H1 (cell line): ENCODE measurements at regions not wholly inside any gene's neighbourhood (a gene's known extent, or its start where the extent isn't known, plus 50 kb on each side); places are given as distances from the start of the nearest gene placed in this dataset.

ENCODE experiments used
- CTCF ChIA-PET: fragments of 300-600 bp; sonication (Branson Sonifier 250); formaldehyde crosslinking; loops from one replicate; lab custom pipeline; 2021; ENCODE audit not compliant: partially characterized antibody; lab: Charles Lee
- POLR2A ChIA-PET: fragments of 300-600 bp; sonication (Branson Sonifier 250); formaldehyde crosslinking; loops from one replicate; lab custom pipeline; 2021; ENCODE audit warnings: inconsistent platforms; ENCODE audit not compliant: partially characterized antibody; lab: Charles Lee
- DNase-seq, 2 experiments: peaks; one replicate each; pipeline versions ENCODE4 v3.0.0 to v3.0.0-alpha.2; 2010 to 2022; ENCODE audit warnings: low spot score in 2 of 2, low read depth in 1 of 2, mixed read lengths in 1 of 2
- FAIRE-seq: peaks from 2 replicates; lab custom pipeline; 2011; peaks lifted over from hg19 to GRCh38; lab: Jason Lieb, UNC
- H2AFZ ChIP-seq: 2 replicates; pipeline ENCODE4 v1.8.1; 2012; ENCODE audit warnings: low read length, inconsistent platforms
- H2AK5ac ChIP-seq: 2 replicates; pipeline ENCODE4 v1.6.1; 2013; ENCODE audit warnings: low read depth, low read length
- H2BK120ac ChIP-seq: replicated peaks from 2 replicates; pipeline ENCODE3; 2013; ENCODE audit warnings: low read depth, low read length, inconsistent platforms
- H2BK12ac ChIP-seq: 2 replicates; pipeline ENCODE4 v1.6.1; 2013; ENCODE audit warnings: low read depth, low read length
- H2BK15ac ChIP-seq: 2 replicates; pipeline ENCODE4 v1.6.1; 2013; ENCODE audit warnings: low read length
- H2BK20ac ChIP-seq: 2 replicates; pipeline ENCODE4 v1.6.1; 2013; ENCODE audit warnings: low read length
- H2BK5ac ChIP-seq: 2 replicates; pipeline ENCODE4 v1.6.1; 2013; ENCODE audit warnings: low read depth, low read length
- H3K14ac ChIP-seq: 2 replicates; pipeline ENCODE4 v1.6.1; 2013; ENCODE audit warnings: inconsistent platforms; ENCODE audit not compliant: insufficient read length
- H3K18ac ChIP-seq: 2 replicates; pipeline ENCODE4 v1.6.1; 2013; ENCODE audit warnings: low read length; ENCODE audit errors: extremely low read depth
- H3K23ac ChIP-seq: 2 replicates; pipeline ENCODE4 v1.6.1; 2013; ENCODE audit warnings: inconsistent platforms; ENCODE audit not compliant: insufficient read length
- H3K23me2 ChIP-seq: 2 replicates; pipeline ENCODE4 v1.6.1; 2013; ENCODE audit warnings: low read depth, low read length
- H3K27ac ChIP-seq: 2 replicates; pipeline ENCODE4 v1.6.1; 2011; ENCODE audit warnings: low read depth, low read length, inconsistent platforms
- H3K27me3 ChIP-seq, 4 experiments: replicated peaks in 1 of 4; 1 replicate in 1 of 4; 2 replicates in 3 of 4; pipeline versions ENCODE4 v1.6.1 to v1.8.1; 2011 to 2013; ENCODE audit warnings: low read length in 3 of 4, mild to moderate bottlenecking in 3 of 4, inconsistent platforms in 2 of 4, mixed read lengths in 2 of 4, moderate library complexity in 1 of 4; ENCODE audit not compliant: control insufficient read depth in 3 of 4, insufficient read depth in 3 of 4; ENCODE audit errors: extremely low read depth in 1 of 4
- H3K36me3 ChIP-seq, 4 experiments: 2 replicates each; pipeline versions ENCODE4 v1.6.1 to v1.8.1; 2011 to 2013; ENCODE audit warnings: mild to moderate bottlenecking in 4 of 4, low read length in 3 of 4, moderate library complexity in 2 of 4, control low read depth in 1 of 4, inconsistent platforms in 1 of 4; ENCODE audit not compliant: insufficient read depth in 4 of 4, control insufficient read depth in 2 of 4
- H3K4ac ChIP-seq: replicated peaks from 2 replicates; pipeline ENCODE3; 2013; ENCODE audit warnings: low read length, low read depth, mixed read lengths, inconsistent platforms; ENCODE audit not compliant: insufficient read length
- H3K4me1 ChIP-seq, 4 experiments: replicated peaks in 1 of 4; 1 replicate in 1 of 4; 2 replicates in 3 of 4; pipeline versions ENCODE4 v1.6.1 to v1.8.1; 2011 to 2013; ENCODE audit warnings: low read length in 3 of 4, inconsistent platforms in 2 of 4, mixed read lengths in 1 of 4; ENCODE audit not compliant: insufficient read depth in 4 of 4, control insufficient read depth in 3 of 4
- H3K4me2 ChIP-seq, 2 experiments: 2 replicates each; pipeline versions ENCODE4 v1.6.1 to v1.8.1; 2011 to 2013; ENCODE audit warnings: low read depth in 2 of 2, low read length in 2 of 2, control low read depth in 1 of 2, inconsistent platforms in 1 of 2, mild to moderate bottlenecking in 1 of 2; ENCODE audit not compliant: insufficient read depth in 1 of 2
- H3K4me3 ChIP-seq, 4 experiments: fragments of 200-600, 300-600 bp in 1 of 4; sonication (generic), shearing (Covaris generic), sonication (Bioruptor Twin) in 1 of 4; 2 replicates each; pipeline versions ENCODE4 v1.5.1 to v1.8.1; 2011 to 2016; ENCODE audit warnings: low read length in 4 of 4, low read depth in 3 of 4, control low read depth in 2 of 4, inconsistent platforms in 2 of 4, mild to moderate bottlenecking in 2 of 4, mixed read lengths in 1 of 4, moderate library complexity in 1 of 4; ENCODE audit not compliant: insufficient read depth in 2 of 4; ENCODE audit errors: extremely low read depth in 1 of 4
- H3K56ac ChIP-seq: replicated peaks from 2 replicates; pipeline ENCODE3; 2013; ENCODE audit warnings: low read depth, mild to moderate bottlenecking, mixed read lengths, low read length, inconsistent platforms; ENCODE audit not compliant: insufficient read length
- H3K79me1 ChIP-seq: 2 replicates; pipeline ENCODE4 v1.6.1; 2013; ENCODE audit warnings: low read depth, low read length, control low read depth
- H3K79me2 ChIP-seq, 2 experiments: 2 replicates each; pipeline versions ENCODE4 v1.6.1 to v1.8.1; 2012 to 2013; ENCODE audit warnings: low read length in 2 of 2, mild to moderate bottlenecking in 2 of 2, inconsistent platforms in 1 of 2; ENCODE audit not compliant: insufficient read depth in 2 of 2, control insufficient read depth in 1 of 2
- H3K9ac ChIP-seq, 4 experiments: replicated peaks in 1 of 4; 1 replicate in 1 of 4; 2 replicates in 3 of 4; pipeline versions ENCODE4 v1.6.1 to v1.8.1; 2011 to 2013; ENCODE audit warnings: low read depth in 3 of 4, low read length in 3 of 4, control low read depth in 2 of 4, mild to moderate bottlenecking in 2 of 4, moderate library complexity in 2 of 4, inconsistent platforms in 1 of 4; ENCODE audit errors: extremely low read depth in 1 of 4
- H3K9me3 ChIP-seq, 2 experiments: 2 replicates each; pipeline versions ENCODE4 v1.6.1 to v1.8.1; 2012 to 2013; ENCODE audit warnings: mild to moderate bottlenecking in 2 of 2, moderate library complexity in 2 of 2, control low read depth in 1 of 2, inconsistent platforms in 1 of 2, low read depth in 1 of 2, low read length in 1 of 2, mixed read lengths in 1 of 2; ENCODE audit not compliant: insufficient read depth in 2 of 2
- H4K20me1 ChIP-seq, 2 experiments: replicated peaks in 1 of 2; 2 replicates each; pipeline versions ENCODE3 to v1.8.1; 2011 to 2013; ENCODE audit warnings: inconsistent platforms in 2 of 2, low read length in 2 of 2, mild to moderate bottlenecking in 1 of 2; ENCODE audit not compliant: insufficient read depth in 2 of 2, control insufficient read depth in 1 of 2
- H4K5ac ChIP-seq: 2 replicates; pipeline ENCODE4 v1.6.1; 2013; ENCODE audit warnings: low read length, low read depth, mixed read lengths, inconsistent platforms; ENCODE audit not compliant: insufficient read length
- H4K8ac ChIP-seq: 2 replicates; pipeline ENCODE4 v1.8.0; 2013; ENCODE audit warnings: mild to moderate bottlenecking, moderate library complexity, low read length, inconsistent platforms; ENCODE audit not compliant: insufficient read depth; ENCODE audit errors: extremely low read depth
- H4K91ac ChIP-seq: replicated peaks from 2 replicates; pipeline ENCODE3; 2013; ENCODE audit warnings: low read length, mixed read lengths, inconsistent platforms; ENCODE audit not compliant: insufficient read length
- BACH1 ChIP-seq: IDR thresholded peaks from 2 replicates; pipeline ENCODE4 v1.6.1; 2012; ENCODE audit warnings: low read length, improper control_type of control experiment
- E2F6 ChIP-seq: IDR thresholded peaks from 2 replicates; pipeline ENCODE4 v1.6.1; 2012; ENCODE audit warnings: inconsistent platforms
- EP300 ChIP-seq, 2 experiments: IDR thresholded peaks; 1 replicate in 1 of 2; 2 replicates in 1 of 2; pipeline ENCODE4 v1.6.1; 2011 to 2012; ENCODE audit warnings: low read depth in 2 of 2, low read length in 2 of 2, mild to moderate bottlenecking in 2 of 2, borderline replicate concordance in 1 of 2, inconsistent platforms in 1 of 2, moderate library complexity in 1 of 2
- PHF8 ChIP-seq: fragments of 200-600 bp; sonication (generic); conservative IDR thresholded peaks from 2 replicates; pipeline ENCODE4 v1.7.1; 2012; ENCODE audit warnings: low read depth, mild to moderate bottlenecking, inconsistent platforms, low read length, moderate library complexity
- RAD21 ChIP-seq, 2 experiments: IDR thresholded peaks in 1 of 2; conservative IDR thresholded peaks in 1 of 2; 2 replicates each; pipeline ENCODE4 v1.6.1; 2011; ENCODE audit warnings: low read depth in 2 of 2, low read length in 2 of 2, improper control_type of control experiment in 1 of 2, inconsistent platforms in 1 of 2, mild to moderate bottlenecking in 1 of 2, moderate library complexity in 1 of 2
- SIN3A ChIP-seq, 2 experiments: IDR thresholded peaks in 1 of 2; conservative IDR thresholded peaks in 1 of 2; 2 replicates each; pipeline ENCODE4 v1.6.1; 2011 to 2012; ENCODE audit warnings: low read length in 2 of 2, improper control_type of control experiment in 1 of 2, low read depth in 1 of 2, mild to moderate bottlenecking in 1 of 2
- SRF ChIP-seq: IDR thresholded peaks from 2 replicates; pipeline ENCODE4 v1.6.1; 2011; ENCODE audit warnings: mild to moderate bottlenecking, low read depth, low read length, moderate library complexity
- SUZ12 ChIP-seq: fragments of 200-600 bp; sonication (generic); IDR thresholded peaks from 2 replicates; pipeline ENCODE4 v1.6.1; 2012; ENCODE audit warnings: mild to moderate bottlenecking, inconsistent platforms, low read length, moderate library complexity, mixed read lengths
- TEAD4 ChIP-seq: IDR thresholded peaks from 2 replicates; pipeline ENCODE4 v1.6.1; 2012; ENCODE audit warnings: low read depth, low read length, inconsistent platforms, mixed read lengths
- WGBS, 2 experiments: shearing (Covaris generic) in 1 of 2; methylation state at CpG; one replicate each; pipeline versions ENCODE4 v1.1.6 to v1.1.7; 2013 to 2015; ENCODE audit warnings: low lambda C conversion rate in 2 of 2, mixed read lengths in 2 of 2, inconsistent platforms in 1 of 2, low coverage in 1 of 2, missing lambda C conversion rate in 1 of 2; ENCODE audit not compliant: insufficient replicate concordance in 2 of 2, insufficient coverage in 1 of 2, insufficient read length in 1 of 2; ENCODE audit errors: extremely low coverage in 1 of 2, missing lambda C conversion rate in 1 of 2; 5-methylcytosine and 5-hydroxymethylcytosine counted together
- TF ChIP-seq, protein P1 (sequence below): IDR thresholded peaks from 2 replicates; pipeline ENCODE4 v1.6.1; 2011; ENCODE audit warnings: low read depth, mild to moderate bottlenecking, low read length; ENCODE audit not compliant: insufficient read depth

DNA sequence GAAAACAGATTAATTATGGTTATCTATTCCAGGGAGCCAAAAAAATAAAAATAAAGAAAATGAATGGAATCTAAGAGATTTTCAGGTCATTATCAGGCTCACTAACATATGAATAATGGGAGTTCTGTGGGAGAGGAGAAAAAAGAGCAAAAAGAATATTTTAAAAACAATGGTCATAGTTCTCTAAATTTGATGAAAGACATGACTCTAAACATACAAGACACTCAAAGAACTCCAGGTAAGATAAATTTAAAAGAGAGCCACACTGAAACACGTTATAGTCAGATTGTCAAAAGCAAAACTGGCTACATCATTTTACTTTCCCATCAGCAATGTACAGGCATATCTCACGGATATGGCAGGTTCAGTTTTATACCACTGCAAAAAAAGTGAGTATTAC, 520.0 kb downstream of the ANKRD50 start:
- Histone ChIP-seq H3K79me1 (no peaks in the 10 kb centered on the region), H3K36me3 (no peaks in the 10 kb centered on the region), H3K18ac (no peak overlapping the region), H2BK5ac (no peak overlapping the region), H2AK5ac (no peak overlapping the region), H3K4me2 (no peak overlapping the region), H3K9ac (no peak overlapping the region), H4K5ac (no peak overlapping the region), H4K91ac (no peak overlapping the region), H2BK120ac (no peak overlapping the region), H2AFZ (no peak overlapping the region), H3K79me2 (no peaks in the 10 kb centered on the region), H3K56ac (no peak overlapping the region), H3K4me1 (no peaks in the 10 kb centered on the region), H3K4me3 (no peak overlapping the region), H3K9me3 (no peaks in the 10 kb centered on the region; a peak in 1 of 4 replicates), H3K23ac (no peak overlapping the region), H3K23me2 (no peaks in the 10 kb centered on the region), H2BK12ac (no peak overlapping the region), H3K27me3 (no peaks in the 10 kb centered on the region), H4K8ac (no peak overlapping the region), H2BK15ac (no peak overlapping the region), H3K14ac (no peak overlapping the region), H3K4ac (no peak overlapping the region), H4K20me1 (no peaks in the 10 kb centered on the region), H2BK20ac (no peak overlapping the region), H3K27ac (no peak overlapping the region)
- no peak for DNase-seq
- POLR2A ChIA-PET, result no interaction called here
- 88% methylated on average over 2 of the region's 2 CpGs; no CpG with 5 or more reads in 1 of the 2 experiments for WGBS, 2 experiments
- TF ChIP-seq E2F6 (no peak), PHF8 (no peak), TEAD4 (no peak), SIN3A (conservative IDR thresholded peaks at IDR 0.05 in 1 of 2, IDR thresholded peaks at IDR 0.05 in 1 of 2; ENCODE audit: low read depth in 1 of 2, low read length in 2 of 2) (no peak), SRF (no peak), EP300 (IDR thresholded peaks at IDR 0.05; ENCODE audit: borderline replicate concordance in 1 of 2, low read depth in 2 of 2, low read length in 2 of 2) (no peak), SUZ12 (no peak), BACH1 (no peak), RAD21 (IDR thresholded peaks at IDR 0.05 in 1 of 2, conservative IDR thresholded peaks at IDR 0.05 in 1 of 2; ENCODE audit: low read depth in 2 of 2, low read length in 2 of 2) (no peak)
- TF ChIP-seq, protein P1, sequence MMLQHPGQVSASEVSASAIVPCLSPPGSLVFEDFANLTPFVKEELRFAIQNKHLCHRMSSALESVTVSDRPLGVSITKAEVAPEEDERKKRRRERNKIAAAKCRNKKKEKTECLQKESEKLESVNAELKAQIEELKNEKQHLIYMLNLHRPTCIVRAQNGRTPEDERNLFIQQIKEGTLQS, result no peak
- CTCF ChIA-PET, result interaction anchor here (1.3 kb wide), 1 partner anchor 25 kb away, joined by 3 read pairs; no protein-coding TSS in a partner anchor
- no peak for FAIRE-seq
